SK-N-SH treated with all-trans-retinoic acid at 6 μM for 48 hours (cell line): ENCODE measurements at regions not wholly inside any gene's neighbourhood (a gene's known extent, or its start where the extent isn't known, plus 50 kb on each side); places are given as distances from the start of the nearest gene placed in this dataset.

Experiments used
- BACH2 ChIP-seq: fragments of 250-450 bp; sonication (Bioruptor Pico); IDR thresholded peaks from 2 replicates; pipeline ENCODE4 v1.9.0; 2021; ENCODE audit warnings: mild to moderate bottlenecking, borderline replicate concordance
- ISL1 ChIP-seq: fragments of 250-450 bp; sonication (Bioruptor Pico); IDR thresholded peaks from 2 replicates; pipeline ENCODE4 v2.1.2; 2022; ENCODE audit warnings: mild to moderate bottlenecking, moderate library complexity
- POU6F1 ChIP-seq: fragments of 250-450 bp; sonication (Bioruptor Pico); IDR thresholded peaks from 2 replicates; pipeline ENCODE4 v1.8.0; 2021; ENCODE audit warnings: low read depth, mild to moderate bottlenecking, moderate library complexity, borderline replicate concordance
- TCF4 ChIP-seq: fragments of 250-450 bp; sonication (Bioruptor Pico); IDR thresholded peaks from 2 replicates; pipeline ENCODE4 v1.8.0; 2021; ENCODE audit warnings: mild to moderate bottlenecking, moderate library complexity, borderline replicate concordance
- TSHZ2 ChIP-seq: fragments of 250-450 bp; sonication (Bioruptor Pico); IDR thresholded peaks from 2 replicates; pipeline ENCODE4 v1.5.0; 2020; ENCODE audit warnings: mild to moderate bottlenecking, moderate library complexity
- ZNF565 ChIP-seq: fragments of 450-650 bp; formaldehyde crosslinking; conservative IDR thresholded peaks from 2 replicates; pipeline ENCODE4 v1.5.0; 2020; ENCODE audit warnings: low read depth, mild to moderate bottlenecking, moderate library complexity

- TF ChIP-seq ISL1 (no peak), TCF4 (CRISPR knock-in tag) (no peak), TSHZ2 (CRISPR knock-in tag) (no peak), POU6F1 (CRISPR knock-in tag) (no peak), BACH2 (CRISPR knock-in tag) (no peak), ZNF565 (CRISPR knock-in tag) (no peak)
Measured at GRCh38 chr13:72397265-72397664, 330.2 kb downstream of the MZT1 start.
